ENCODE measurements at regions not wholly inside any gene's neighbourhood (a gene's known extent, or its start where the extent isn't known, plus 50 kb on each side); places are given as distances from the start of the nearest gene placed in this dataset.
"Not testable (repeated sequence)": the region's sequence is repeated elsewhere in the genome, so short reads cannot be mapped to it uniquely, and the experiment has no call there.

DNA sequence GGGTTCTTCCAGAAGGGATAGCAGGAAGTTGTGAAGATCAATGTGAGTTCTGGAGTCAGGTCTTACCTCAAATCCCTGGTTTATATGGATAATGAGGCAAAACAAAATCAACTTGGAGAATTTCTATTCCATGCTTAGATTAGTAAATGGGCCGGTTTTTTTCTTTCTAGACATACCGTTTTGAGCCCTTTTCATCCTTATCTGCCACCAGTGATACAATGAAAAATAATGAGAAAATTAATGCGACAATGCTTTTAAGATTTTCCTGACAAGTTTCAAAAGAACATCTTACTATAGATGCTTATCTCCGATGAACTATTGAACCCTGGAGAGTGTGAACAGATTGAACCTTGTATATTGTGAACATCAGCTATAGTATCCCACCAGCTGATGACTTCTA lies 262.7 kb downstream of the BTG1 start:
- intact Hi-C loops (cut with DNase I; ENCODE audit: low total_unique reads) = no loop called here
- H3K4me3 ChIP-seq = no peak overlapping the region
- in situ Hi-C loops (cut with MboI; ENCODE audit: low pct_ligation_motif_present in 1 of 4, low pct_unique_long_range_greater_than_20kb in 1 of 4, low sequenced_read_pairs in 3 of 4) = no loop called here

GRCh38 chr12:91880528-91880927 lies 265.1 kb downstream of the BTG1 start:
- TF ChIP-seq POLR2A (IDR thresholded peaks at IDR 0.05) (no peak), EP300 (IDR thresholded peaks at IDR 0.05; ENCODE audit: low read depth) (no peak), POLR2AphosphoS5 (IDR thresholded peaks at IDR 0.05) (no peak), CTCF (IDR thresholded peaks at IDR 0.05) (no peak)
- in situ Hi-C loops (cut with MboI; ENCODE audit: low pct_ligation_motif_present in 1 of 4, low pct_unique_long_range_greater_than_20kb in 1 of 4, low sequenced_read_pairs in 3 of 4) (no loop called here), intact Hi-C loops (cut with DNase I; ENCODE audit: low total_unique reads) (no loop called here)
- no peak for DNase-seq
- Histone ChIP-seq H3K27ac (no peak overlapping the region), H3K9me3 (no peaks in the 10 kb centered on the region), H3K36me3 (no peaks in the 10 kb centered on the region), H3K4me3 (no peak overlapping the region), H3K27me3 (no peaks in the 10 kb centered on the region), H3K4me1 (peaks cover 0 to 21% (median 10%) of the 10 kb centered on the region in 4 donors)
- WGBS, 2 donors (ENCODE audit: low coverage in 1 of 2) = 92 to 93% methylated on average over 1 of the region's 1 CpG

More for the DNA sequence above, 262.7 kb downstream of the BTG1 start:
- Histone ChIP-seq H3K27me3 (no peaks in the 10 kb centered on the region), H3K27ac (no peak overlapping the region), H3K36me3 (no peaks in the 10 kb centered on the region), H3K9me3 (no peaks in the 10 kb centered on the region), H3K4me1 (peaks cover 0 to 6% (median 1%) of the 10 kb centered on the region in 4 donors)
- no peak for DNase-seq
- TF ChIP-seq EP300 (IDR thresholded peaks at IDR 0.05; ENCODE audit: low read depth) (no peak), POLR2A (IDR thresholded peaks at IDR 0.05) (no peak), CTCF (IDR thresholded peaks at IDR 0.05) (no peak), POLR2AphosphoS5 (IDR thresholded peaks at IDR 0.05) (no peak)
- WGBS, 2 donors (ENCODE audit: low coverage in 1 of 2) = 92 to 95% methylated on average over 4 of the region's 4 CpGs

- Histone ChIP-seq H3K9me3 (no peaks in the 10 kb centered on the region), H3K4me3 (no peak overlapping the region), H3K36me3 (no peaks in the 10 kb centered on the region), H3K4me1 (peaks cover 0 to 21% (median 10%) of the 10 kb centered on the region in 4 donors), H3K27ac (peak overlapping the region; percentile 21 to 66 (median 55)), H3K27me3 (no peaks in the 10 kb centered on the region)
- WGBS, 2 donors (ENCODE audit: low coverage in 1 of 2) = 60 to 67% methylated on average over 5 of the region's 5 CpGs
- no peak for TF ChIP-seq CTCF (IDR thresholded peaks at IDR 0.05)
- no peak for TF ChIP-seq EP300 (IDR thresholded peaks at IDR 0.05; ENCODE audit: low read depth)
- TF ChIP-seq POLR2AphosphoS5 (IDR thresholded peaks at IDR 0.05) = no peak
- TF ChIP-seq POLR2A (IDR thresholded peaks at IDR 0.05) = no peak
- no peak for DNase-seq
- intact Hi-C loops (cut with DNase I; ENCODE audit: low total_unique reads) (no loop called here), in situ Hi-C loops (cut with MboI; ENCODE audit: low pct_ligation_motif_present in 1 of 4, low pct_unique_long_range_greater_than_20kb in 1 of 4, low sequenced_read_pairs in 3 of 4) (no loop called here)
Observed at GRCh38 chr12:91877456-91878235, 268.0 kb downstream of the BTG1 start.

- H3K27ac ChIP-seq = peak overlapping the region; percentile 21 to 66 (median 55)
- peaks cover 0 to 21% (median 10%) of the 10 kb centered on the region in 4 donors for H3K4me1 ChIP-seq
- no peak overlapping the region for H3K4me3 ChIP-seq
- DNase-seq = peak; percentile 64
- in situ Hi-C loops (cut with MboI; ENCODE audit: low pct_ligation_motif_present in 1 of 4, low pct_unique_long_range_greater_than_20kb in 1 of 4, low sequenced_read_pairs in 3 of 4) = no loop called here
- H3K9me3 ChIP-seq = no peaks in the 10 kb centered on the region
- H3K27me3 ChIP-seq = no peaks in the 10 kb centered on the region
- H3K36me3 ChIP-seq = no peaks in the 10 kb centered on the region
- intact Hi-C loops (cut with DNase I; ENCODE audit: low total_unique reads) = no loop called here
- 26 to 32% methylated on average over 2 to 3 of the region's 3 CpGs for WGBS, 2 donors (ENCODE audit: low coverage in 1 of 2)
- TF ChIP-seq POLR2AphosphoS5 (IDR thresholded peaks at IDR 0.05) (peak in 2 of 3 donors; percentile 46 to 51), POLR2A (IDR thresholded peaks at IDR 0.05) (peak; percentile 40), CTCF (IDR thresholded peaks at IDR 0.05) (no peak), EP300 (IDR thresholded peaks at IDR 0.05; ENCODE audit: low read depth) (peak; percentile 49)
Observed at GRCh38 chr12:91877022-91877421, 268.6 kb downstream of the BTG1 start.

- Histone ChIP-seq H3K27ac (peak overlapping the region in 1 of 4 donors; percentile 21), H3K4me1 (peaks cover 0 to 33% (median 14%) of the 10 kb centered on the region in 4 donors)
- DNase-seq; H3K9me3 ChIP-seq; H3K27me3 ChIP-seq; intact Hi-C loops (cut with DNase I; ENCODE audit: low total_unique reads); H3K36me3 ChIP-seq; H3K4me3 ChIP-seq; in situ Hi-C loops (cut with MboI; ENCODE audit: low pct_ligation_motif_present in 1 of 4, low pct_unique_long_range_greater_than_20kb in 1 of 4, low sequenced_read_pairs in 3 of 4): not testable (repeated sequence)
- WGBS, 2 donors (ENCODE audit: low coverage in 1 of 2) = 65 to 90% methylated on average over 3 of the region's 3 CpGs
Observed at GRCh38 chr12:91875671-91876070, 270.0 kb downstream of the BTG1 start.
